Trophoblast cell (in vitro differentiated cells and primary cell): ENCODE measurements at regions not wholly inside any gene's neighbourhood (a gene's known extent, or its start where the extent isn't known, plus 50 kb on each side); places are given as distances from the start of the nearest gene placed in this dataset.

Experiments used
- DNase-seq, 2 donors: peaks; one replicate each; pipeline ENCODE4 v3.0.0-alpha.2; 2016
- H2AFZ ChIP-seq: 2 replicates; pipeline ENCODE4 v1.6.1; 2013; ENCODE audit warnings: low read length, moderate library complexity, mild to moderate bottlenecking; ENCODE audit not compliant: insufficient read depth, poor library complexity
- H2AK5ac ChIP-seq: 2 replicates; pipeline ENCODE4 v1.6.1; 2013; ENCODE audit warnings: mild to moderate bottlenecking, low read length
- H2BK120ac ChIP-seq: 2 replicates; pipeline ENCODE4 v1.6.1; 2013; ENCODE audit warnings: low read length, mild to moderate bottlenecking, moderate library complexity; ENCODE audit not compliant: insufficient read depth, poor library complexity
- H2BK12ac ChIP-seq: 2 replicates; pipeline ENCODE4 v1.6.1; 2013; ENCODE audit warnings: mild to moderate bottlenecking, low read length, moderate library complexity
- H2BK5ac ChIP-seq: 2 replicates; pipeline ENCODE4 v1.6.1; 2013; ENCODE audit warnings: low read length, low read depth, moderate library complexity, mild to moderate bottlenecking; ENCODE audit not compliant: poor library complexity
- H3K14ac ChIP-seq: 2 replicates; pipeline ENCODE4 v1.6.1; 2013; ENCODE audit warnings: mild to moderate bottlenecking, low read length
- H3K18ac ChIP-seq: 2 replicates; pipeline ENCODE4 v1.6.1; 2013; ENCODE audit warnings: mild to moderate bottlenecking, low read length
- H3K23ac ChIP-seq: 2 replicates; pipeline ENCODE4 v1.6.1; 2013; ENCODE audit warnings: low read length
- H3K27ac ChIP-seq: 2 replicates; pipeline ENCODE4 v1.5.1; 2013; ENCODE audit warnings: low read depth, mild to moderate bottlenecking, inconsistent platforms, low read length, moderate library complexity
- H3K27me3 ChIP-seq: 2 replicates; pipeline ENCODE4 v1.6.1; 2013; ENCODE audit warnings: inconsistent platforms, mild to moderate bottlenecking, low read length, moderate library complexity; ENCODE audit not compliant: insufficient read depth
- H3K36me3 ChIP-seq, 2 experiments: 1 replicate in 1 of 2; 2 replicates in 1 of 2; pipeline ENCODE4 v1.6.1; 2013; ENCODE audit warnings: low read length in 2 of 2, mild to moderate bottlenecking in 2 of 2, moderate library complexity in 1 of 2; ENCODE audit not compliant: insufficient read depth in 2 of 2, control insufficient read depth in 1 of 2
- H3K4ac ChIP-seq: 2 replicates; pipeline ENCODE4 v1.6.1; 2013; ENCODE audit warnings: low read depth, mild to moderate bottlenecking, low read length, moderate library complexity
- H3K4me1 ChIP-seq, 2 experiments: 1 replicate in 1 of 2; 2 replicates in 1 of 2; pipeline ENCODE4 v1.6.1; 2013; ENCODE audit warnings: low read length in 2 of 2, mild to moderate bottlenecking in 2 of 2, moderate library complexity in 1 of 2; ENCODE audit not compliant: insufficient read depth in 2 of 2, control insufficient read depth in 1 of 2
- H3K4me2 ChIP-seq: 2 replicates; pipeline ENCODE4 v1.6.1; 2013; ENCODE audit warnings: inconsistent platforms, mild to moderate bottlenecking, low read length, moderate library complexity
- H3K4me3 ChIP-seq: 2 replicates; pipeline ENCODE4 v1.5.1; 2013; ENCODE audit warnings: mild to moderate bottlenecking, low read depth, low read length, inconsistent platforms
- H3K79me1 ChIP-seq: one replicate; pipeline ENCODE4 v1.6.1; 2013; ENCODE audit warnings: low read length
- H3K79me2 ChIP-seq: 2 replicates; pipeline ENCODE4 v1.6.1; 2013; ENCODE audit warnings: low read length, mild to moderate bottlenecking; ENCODE audit not compliant: control insufficient read depth, insufficient read depth, poor library complexity
- H3K9ac ChIP-seq: 2 replicates; pipeline ENCODE4 v1.6.1; 2013; ENCODE audit warnings: mild to moderate bottlenecking, low read length
- H3K9me3 ChIP-seq: 2 replicates; pipeline ENCODE4 v1.6.1; 2013; ENCODE audit warnings: low read depth, mild to moderate bottlenecking, control low read depth, inconsistent platforms, low read length; ENCODE audit not compliant: insufficient read depth
- H4K12ac ChIP-seq: 2 replicates; pipeline ENCODE4 v1.6.1; 2013; ENCODE audit warnings: low read depth, mild to moderate bottlenecking, low read length, moderate library complexity
- H4K8ac ChIP-seq: 2 replicates; pipeline ENCODE4 v1.6.1; 2013; ENCODE audit warnings: low read depth, mild to moderate bottlenecking, low read length, moderate library complexity
- H4K91ac ChIP-seq: one replicate; pipeline ENCODE4 v1.6.1; 2013; ENCODE audit warnings: low read depth, mild to moderate bottlenecking, low read length, moderate library complexity
- WGBS: extraction: QIAGEN DNeasy Blood & Tissue Kit; methylation state at CpG from one replicate; pipeline ENCODE4 v1.1.7; 2013; ENCODE audit warnings: missing lambda C conversion rate; ENCODE audit not compliant: insufficient read length, insufficient coverage; ENCODE audit errors: extremely low coverage; 5-methylcytosine and 5-hydroxymethylcytosine counted together

GRCh38 chr13:47556703-47557102 lies 444.4 kb downstream of the SUCLA2 start:
- Histone ChIP-seq H3K79me1 (no peaks in the 10 kb centered on the region), H2AFZ (no peak overlapping the region), H3K4me2 (no peak overlapping the region), H3K79me2 (no peaks in the 10 kb centered on the region), H2BK12ac (no peak overlapping the region), H3K9ac (no peak overlapping the region), H2BK5ac (no peak overlapping the region), H3K14ac (no peak overlapping the region), H3K18ac (no peak overlapping the region), H3K23ac (no peak overlapping the region), H3K27ac (no peak overlapping the region), H2BK120ac (no peak overlapping the region), H3K9me3 (no peaks in the 10 kb centered on the region), H4K12ac (no peak overlapping the region), H3K27me3 (no peaks in the 10 kb centered on the region), H4K91ac (no peak overlapping the region), H3K36me3 (no peaks in the 10 kb centered on the region), H4K8ac (no peak overlapping the region), H3K4ac (no peak overlapping the region), H3K4me1 (no peaks in the 10 kb centered on the region), H2AK5ac (no peak overlapping the region), H3K4me3 (no peak overlapping the region)
- no peak for DNase-seq
- whole genome bisulfite sequencing = no CpG with 5 or more reads among the region's 3 CpGs

DNA sequence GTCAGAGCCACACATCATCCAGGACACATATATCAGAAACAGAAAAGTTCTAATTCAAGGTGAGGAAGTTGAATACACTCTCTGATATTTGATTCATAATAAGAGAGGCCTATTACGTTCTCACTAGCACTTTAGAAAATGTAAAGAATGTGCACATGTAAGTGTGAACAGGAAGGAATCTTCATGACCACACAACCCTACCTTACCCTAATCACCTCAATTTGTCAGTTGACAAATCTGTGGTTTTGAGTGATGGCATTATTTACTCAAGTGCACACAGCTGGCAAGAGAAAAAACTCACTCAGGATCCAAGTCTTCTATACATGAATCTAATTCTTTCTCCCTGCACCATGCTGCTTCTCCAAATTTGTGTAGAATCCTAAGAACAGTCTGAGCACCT lies 445.8 kb downstream of the SUCLA2 start:
- peak in 1 of 2 donors; percentile 12 for DNase-seq
- Histone ChIP-seq H3K4me3 (no peak overlapping the region), H4K8ac (no peak overlapping the region), H4K12ac (no peak overlapping the region), H3K36me3 (no peaks in the 10 kb centered on the region), H2BK120ac (no peak overlapping the region), H2AFZ (no peak overlapping the region), H2AK5ac (no peak overlapping the region), H3K79me1 (no peaks in the 10 kb centered on the region), H2BK5ac (no peak overlapping the region), H3K9ac (no peak overlapping the region), H4K91ac (no peak overlapping the region), H3K4ac (no peak overlapping the region), H3K4me1 (no peaks in the 10 kb centered on the region), H3K14ac (no peak overlapping the region), H3K4me2 (no peak overlapping the region), H3K23ac (no peak overlapping the region), H3K9me3 (no peaks in the 10 kb centered on the region), H3K27ac (no peak overlapping the region), H3K79me2 (no peaks in the 10 kb centered on the region), H3K18ac (no peak overlapping the region), H2BK12ac (no peak overlapping the region), H3K27me3 (no peaks in the 10 kb centered on the region)
- no CpG with 5 or more reads among the region's 1 CpG for WGBS

GRCh38 chr13:47553329-47553977 lies 447.6 kb downstream of the SUCLA2 start:
- no peak overlapping the region for H2BK12ac ChIP-seq
- no peaks in the 10 kb centered on the region for H3K79me2 ChIP-seq
- H4K8ac ChIP-seq = no peak overlapping the region
- no peak overlapping the region for H3K27ac ChIP-seq
- no peak for DNase-seq
- no peaks in the 10 kb centered on the region for H3K36me3 ChIP-seq
- H3K27me3 ChIP-seq = no peaks in the 10 kb centered on the region
- H2AFZ ChIP-seq = no peak overlapping the region
- WGBS = no CpG with 5 or more reads among the region's 7 CpGs
- no peak overlapping the region for H4K91ac ChIP-seq
- no peak overlapping the region for H3K14ac ChIP-seq
- no peaks in the 10 kb centered on the region for H3K9me3 ChIP-seq
- H3K4me2 ChIP-seq = no peak overlapping the region
- no peak overlapping the region for H2BK5ac ChIP-seq
- no peak overlapping the region for H3K18ac ChIP-seq
- H4K12ac ChIP-seq = no peak overlapping the region
- no peak overlapping the region for H3K4ac ChIP-seq
- no peak overlapping the region for H3K23ac ChIP-seq
- H3K79me1 ChIP-seq = no peaks in the 10 kb centered on the region
- no peaks in the 10 kb centered on the region for H3K4me1 ChIP-seq
- no peak overlapping the region for H2AK5ac ChIP-seq
- no peak overlapping the region for H2BK120ac ChIP-seq
- no peak overlapping the region for H3K4me3 ChIP-seq
- no peak overlapping the region for H3K9ac ChIP-seq

DNA sequence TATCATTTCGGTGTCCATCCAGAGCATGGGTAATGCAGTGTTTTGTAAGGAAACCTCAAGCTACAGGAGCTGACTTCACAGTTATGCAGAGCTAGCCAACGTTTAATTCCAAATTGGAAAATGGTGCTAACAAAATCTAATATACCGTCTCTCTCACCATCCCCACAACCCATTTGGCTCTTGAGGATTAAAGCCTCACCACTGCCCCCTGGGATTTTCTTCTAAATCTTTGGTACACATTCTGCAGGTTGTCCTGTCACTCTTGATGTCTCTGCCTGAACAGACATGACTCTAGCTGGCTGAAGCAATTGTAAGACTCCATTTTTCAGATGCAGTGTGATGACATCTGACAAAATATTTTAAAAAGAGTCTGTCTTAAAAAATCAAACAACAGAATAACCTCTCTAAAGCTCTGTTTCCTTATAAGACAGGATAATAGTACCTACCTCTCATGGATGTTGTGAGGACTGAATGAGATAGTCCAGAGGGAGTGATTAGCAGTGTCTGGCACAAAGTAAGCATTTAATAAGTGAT lies 451.8 kb downstream of the SUCLA2 start:
- H2BK5ac ChIP-seq = no peak overlapping the region
- H3K4me3 ChIP-seq = no peak overlapping the region
- H3K27me3 ChIP-seq = no peaks in the 10 kb centered on the region
- H3K79me1 ChIP-seq = no peaks in the 10 kb centered on the region
- no peak overlapping the region for H4K91ac ChIP-seq
- no peak overlapping the region for H2AK5ac ChIP-seq
- no peaks in the 10 kb centered on the region for H3K79me2 ChIP-seq
- no peak for DNase-seq
- no CpG with 5 or more reads among the region's 3 CpGs for WGBS
- H3K14ac ChIP-seq = no peak overlapping the region
- H2BK12ac ChIP-seq = no peak overlapping the region
- H4K8ac ChIP-seq = no peak overlapping the region
- H3K9me3 ChIP-seq = no peaks in the 10 kb centered on the region
- H4K12ac ChIP-seq = no peak overlapping the region
- no peaks in the 10 kb centered on the region for H3K4me1 ChIP-seq
- H3K23ac ChIP-seq = no peak overlapping the region
- H3K4ac ChIP-seq = no peak overlapping the region
- H2AFZ ChIP-seq = no peak overlapping the region
- H3K4me2 ChIP-seq = no peak overlapping the region
- H2BK120ac ChIP-seq = no peak overlapping the region
- no peaks in the 10 kb centered on the region for H3K36me3 ChIP-seq
- no peak overlapping the region for H3K27ac ChIP-seq
- H3K9ac ChIP-seq = no peak overlapping the region
- no peak overlapping the region for H3K18ac ChIP-seq
